ENCODE measurements at regions not wholly inside any gene's neighbourhood (a gene's known extent, or its start where the extent isn't known, plus 50 kb on each side); places are given as distances from the start of the nearest gene placed in this dataset.

- DNase-seq (ENCODE audit: low spot score): no peak
- Histone ChIP-seq H3K27ac (ENCODE audit: low read depth, low read length, poor library complexity, severe bottlenecking) (no peak overlapping the region), H3K4me2 (ENCODE audit: low read length) (no peak overlapping the region), H3K79me2 (ENCODE audit: insufficient read depth, low read depth, low read length) (no peaks in the 10 kb centered on the region), H4K20me1 (ENCODE audit: insufficient read depth, low read length) (no peaks in the 10 kb centered on the region), H3K9me3 (ENCODE audit: low read length) (no peaks in the 10 kb centered on the region), H3K4me3 (ENCODE audit: low read depth, low read length, poor library complexity, severe bottlenecking) (no peak overlapping the region), H3K36me3 (ENCODE audit: insufficient read depth, low read length) (no peaks in the 10 kb centered on the region), H2AFZ (ENCODE audit: low read length) (no peak overlapping the region), H3K4me1 (ENCODE audit: insufficient read depth, low read length, poor library complexity, severe bottlenecking) (no peaks in the 10 kb centered on the region), H3K9me2 (ENCODE audit: insufficient read depth, low read length) (no peaks in the 10 kb centered on the region)
- TF ChIP-seq CTCF (conservative IDR thresholded peaks at IDR 0.05; ENCODE audit: low read length) (no peak), EZH2phosphoT487 (IDR thresholded peaks at IDR 0.05; ENCODE audit: borderline replicate concordance, low read depth, low read length) (no peak)
- BruUV-seq (replicated peaks): no TSS peak
- POLR2A ChIA-PET: no interaction called here
- CTCF ChIA-PET (ENCODE audit: unreplicated experiment): no interaction called here
- intact Hi-C loops (cut with micrococcal nuclease; ENCODE audit: unreplicated experiment): no loop called here
These were observed 131.2 kb upstream of the PAK3 start for GRCh38 chrX:110964786-110965185.

GRCh38 chrX:110962451-110962850, 133.5 kb upstream of the PAK3 start:
- ChIA-PET POLR2A (interaction anchor here (0.7 kb wide), 1 partner anchor 18 kb away, joined by 3 read pairs; no protein-coding TSS in a partner anchor), CTCF (ENCODE audit: unreplicated experiment) (no interaction called here)
- H3K36me3 ChIP-seq (ENCODE audit: insufficient read depth, low read length): no peaks in the 10 kb centered on the region
- no peak overlapping the region for H2AFZ ChIP-seq (ENCODE audit: low read length)
- no peaks in the 10 kb centered on the region for H3K79me2 ChIP-seq (ENCODE audit: insufficient read depth, low read depth, low read length)
- no peaks in the 10 kb centered on the region for H4K20me1 ChIP-seq (ENCODE audit: insufficient read depth, low read length)
- no peak overlapping the region for H3K4me3 ChIP-seq (ENCODE audit: low read depth, low read length, poor library complexity, severe bottlenecking)
- intact Hi-C loops (cut with micrococcal nuclease; ENCODE audit: unreplicated experiment): no loop called here
- no peaks in the 10 kb centered on the region for H3K9me2 ChIP-seq (ENCODE audit: insufficient read depth, low read length)
- no peak overlapping the region for H3K4me2 ChIP-seq (ENCODE audit: low read length)
- TF ChIP-seq CTCF (conservative IDR thresholded peaks at IDR 0.05; ENCODE audit: low read length) (no peak), EZH2phosphoT487 (IDR thresholded peaks at IDR 0.05; ENCODE audit: borderline replicate concordance, low read depth, low read length) (no peak)
- no TSS peak for BruUV-seq (replicated peaks)
- no peaks in the 10 kb centered on the region for H3K4me1 ChIP-seq (ENCODE audit: insufficient read depth, low read length, poor library complexity, severe bottlenecking)
- no peak overlapping the region for H3K27ac ChIP-seq (ENCODE audit: low read depth, low read length, poor library complexity, severe bottlenecking)
- DNase-seq (ENCODE audit: low spot score): no peak
- no peaks in the 10 kb centered on the region for H3K9me3 ChIP-seq (ENCODE audit: low read length)

- Histone ChIP-seq H2AFZ (ENCODE audit: low read length) (no peak overlapping the region), H3K36me3 (ENCODE audit: insufficient read depth, low read length) (no peaks in the 10 kb centered on the region), H3K79me2 (ENCODE audit: insufficient read depth, low read depth, low read length) (no peaks in the 10 kb centered on the region), H3K27ac (ENCODE audit: low read depth, low read length, poor library complexity, severe bottlenecking) (no peak overlapping the region), H4K20me1 (ENCODE audit: insufficient read depth, low read length) (no peaks in the 10 kb centered on the region), H3K9me3 (ENCODE audit: low read length) (no peaks in the 10 kb centered on the region), H3K4me2 (ENCODE audit: low read length) (no peak overlapping the region), H3K4me3 (ENCODE audit: low read depth, low read length, poor library complexity, severe bottlenecking) (no peak overlapping the region), H3K4me1 (ENCODE audit: insufficient read depth, low read length, poor library complexity, severe bottlenecking) (no peaks in the 10 kb centered on the region), H3K9me2 (ENCODE audit: insufficient read depth, low read length) (no peaks in the 10 kb centered on the region)
- DNase-seq (ENCODE audit: low spot score): no peak
- POLR2A ChIA-PET: no interaction called here
- CTCF ChIA-PET (ENCODE audit: unreplicated experiment): no interaction called here
- intact Hi-C loops (cut with micrococcal nuclease; ENCODE audit: unreplicated experiment): no loop called here
- no peak for TF ChIP-seq CTCF (conservative IDR thresholded peaks at IDR 0.05; ENCODE audit: low read length)
- TF ChIP-seq EZH2phosphoT487 (IDR thresholded peaks at IDR 0.05; ENCODE audit: borderline replicate concordance, low read depth, low read length): no peak
- BruUV-seq (replicated peaks): no TSS peak
These were observed 140.3 kb upstream of the PAK3 start for GRCh38 chrX:110955706-110956105.
